Peyer's patch (tissue), 4 donors: ENCODE measurements at regions not wholly inside any gene's neighbourhood (a gene's known extent, or its start where the extent isn't known, plus 50 kb on each side); places are given as distances from the start of the nearest gene placed in this dataset.

Experiments
- DNase-seq, 3 donors: peaks; one replicate each; pipeline ENCODE4 v3.0.0-alpha.2; 2017 to 2019
- H3K27ac ChIP-seq, 4 donors: fragments of 200-600 bp; sonication (generic); one replicate each; pipeline ENCODE4 v1.5.1; 2016 to 2019
- H3K27me3 ChIP-seq, 2 donors: fragments of 200-600 bp; sonication (generic); one replicate each; pipeline ENCODE4 v1.5.1; 2019
- H3K36me3 ChIP-seq, 3 donors: fragments of 200-600 bp; sonication (generic); one replicate each; pipeline ENCODE4 v1.5.1; 2016 to 2019
- H3K4me1 ChIP-seq, 4 donors: fragments of 200-600 bp; sonication (generic); one replicate each; pipeline ENCODE4 v1.5.1; 2016 to 2019
- H3K4me3 ChIP-seq, 4 donors: fragments of 200-600 bp; sonication (generic); 1 replicate in 3 of 4; 2 replicates in 1 of 4; pipeline ENCODE4 v1.5.1; 2016 to 2019; ENCODE audit warnings: mild to moderate bottlenecking in 1 of 4
- H3K9me3 ChIP-seq, 4 donors: fragments of 200-600 bp; sonication (generic); one replicate each; pipeline ENCODE4 v1.5.1; 2016 to 2019; ENCODE audit warnings: mild to moderate bottlenecking in 1 of 4
- POLR2A ChIP-seq, 2 donors: fragments of 450-650 bp; IDR thresholded peaks; one replicate each; pipeline ENCODE4 v1.5.1; 2017; ENCODE audit warnings: antibody characterized with exemption in 2 of 2, mild to moderate bottlenecking in 2 of 2, moderate library complexity in 2 of 2
- TF ChIP-seq, protein P1 (sequence below), 6 experiments: fragments of 450-650 bp in 4 of 6; fragments of 200-600 bp in 2 of 6; sonication (generic) in 1 of 6; IDR thresholded peaks; one replicate each; pipeline ENCODE4 v1.5.1; 2017 to 2019; ENCODE audit warnings: antibody characterized with exemption in 6 of 6, mild to moderate bottlenecking in 3 of 6, moderate library complexity in 1 of 6

DNA sequence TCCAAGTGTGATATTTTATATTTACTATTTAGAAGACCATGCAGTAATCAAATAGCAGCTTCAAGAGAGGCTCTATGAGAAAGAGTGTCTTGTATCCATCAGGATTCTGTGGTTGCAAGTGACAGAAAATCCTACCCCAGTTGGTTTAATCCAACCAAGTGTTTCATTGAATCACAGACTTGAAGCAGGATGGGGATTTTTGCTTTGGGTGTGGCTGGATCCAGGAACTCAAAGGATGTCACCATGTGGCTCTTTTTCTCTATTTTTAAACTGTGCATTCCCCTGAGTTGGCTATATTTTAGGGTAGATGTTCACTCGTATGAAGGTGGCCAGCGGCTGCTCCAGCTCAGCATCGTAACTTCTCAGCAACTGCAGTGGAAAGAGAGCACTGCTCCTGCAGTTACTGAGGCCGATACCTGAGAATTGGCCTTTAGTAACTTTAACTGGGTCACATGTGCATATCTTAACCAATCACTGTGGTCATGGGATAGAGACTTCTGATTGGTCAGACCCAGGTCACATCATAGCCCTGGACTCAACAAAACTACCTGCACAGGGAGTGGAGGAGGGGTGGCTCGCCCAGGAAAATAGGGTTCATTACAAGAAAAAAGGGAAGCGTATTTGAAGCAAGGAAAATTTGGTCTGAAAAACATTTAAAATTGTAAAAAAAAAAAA, 396.1 kb upstream of the SULF2 start:
- H3K36me3 ChIP-seq, result no peaks in the 10 kb centered on the region
- no peak overlapping the region for H3K4me3 ChIP-seq
- no peaks in the 10 kb centered on the region for H3K27me3 ChIP-seq
- no peaks in the 10 kb centered on the region for H3K9me3 ChIP-seq
- DNase-seq, result no peak
- H3K27ac ChIP-seq, result no peak overlapping the region
- no peaks in the 10 kb centered on the region for H3K4me1 ChIP-seq
- TF ChIP-seq, protein P1, sequence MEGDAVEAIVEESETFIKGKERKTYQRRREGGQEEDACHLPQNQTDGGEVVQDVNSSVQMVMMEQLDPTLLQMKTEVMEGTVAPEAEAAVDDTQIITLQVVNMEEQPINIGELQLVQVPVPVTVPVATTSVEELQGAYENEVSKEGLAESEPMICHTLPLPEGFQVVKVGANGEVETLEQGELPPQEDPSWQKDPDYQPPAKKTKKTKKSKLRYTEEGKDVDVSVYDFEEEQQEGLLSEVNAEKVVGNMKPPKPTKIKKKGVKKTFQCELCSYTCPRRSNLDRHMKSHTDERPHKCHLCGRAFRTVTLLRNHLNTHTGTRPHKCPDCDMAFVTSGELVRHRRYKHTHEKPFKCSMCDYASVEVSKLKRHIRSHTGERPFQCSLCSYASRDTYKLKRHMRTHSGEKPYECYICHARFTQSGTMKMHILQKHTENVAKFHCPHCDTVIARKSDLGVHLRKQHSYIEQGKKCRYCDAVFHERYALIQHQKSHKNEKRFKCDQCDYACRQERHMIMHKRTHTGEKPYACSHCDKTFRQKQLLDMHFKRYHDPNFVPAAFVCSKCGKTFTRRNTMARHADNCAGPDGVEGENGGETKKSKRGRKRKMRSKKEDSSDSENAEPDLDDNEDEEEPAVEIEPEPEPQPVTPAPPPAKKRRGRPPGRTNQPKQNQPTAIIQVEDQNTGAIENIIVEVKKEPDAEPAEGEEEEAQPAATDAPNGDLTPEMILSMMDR (IDR thresholded peaks at IDR 0.05), result no peak
- no peak for TF ChIP-seq POLR2A (IDR thresholded peaks at IDR 0.05)

DNA sequence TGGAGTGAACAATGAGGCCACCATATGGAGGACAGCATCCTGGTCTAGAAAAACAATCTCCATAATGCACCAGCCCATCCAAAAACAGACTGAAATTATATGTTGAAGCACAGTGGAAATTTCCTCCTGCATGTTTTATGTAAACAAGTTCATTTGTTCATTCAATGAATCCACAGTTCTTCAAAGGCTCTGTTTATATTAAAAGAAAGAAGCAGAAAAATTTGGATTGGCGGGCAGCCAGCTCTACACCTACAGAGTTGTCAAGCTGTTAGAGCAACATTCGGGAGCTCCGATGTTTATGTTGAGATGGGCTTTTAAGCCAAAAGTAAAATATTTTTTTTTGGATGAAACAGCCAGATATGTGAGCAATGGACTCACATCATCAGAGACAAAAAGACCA, 395.3 kb upstream of the SULF2 start:
- H3K36me3 ChIP-seq, result no peaks in the 10 kb centered on the region
- H3K4me3 ChIP-seq, result no peak overlapping the region
- TF ChIP-seq, protein P1 (IDR thresholded peaks at IDR 0.05), result no peak
- TF ChIP-seq POLR2A (IDR thresholded peaks at IDR 0.05), result no peak
- no peak overlapping the region for H3K27ac ChIP-seq
- H3K27me3 ChIP-seq, result no peaks in the 10 kb centered on the region
- DNase-seq, result no peak
- no peaks in the 10 kb centered on the region for H3K9me3 ChIP-seq
- H3K4me1 ChIP-seq, result no peaks in the 10 kb centered on the region

DNA sequence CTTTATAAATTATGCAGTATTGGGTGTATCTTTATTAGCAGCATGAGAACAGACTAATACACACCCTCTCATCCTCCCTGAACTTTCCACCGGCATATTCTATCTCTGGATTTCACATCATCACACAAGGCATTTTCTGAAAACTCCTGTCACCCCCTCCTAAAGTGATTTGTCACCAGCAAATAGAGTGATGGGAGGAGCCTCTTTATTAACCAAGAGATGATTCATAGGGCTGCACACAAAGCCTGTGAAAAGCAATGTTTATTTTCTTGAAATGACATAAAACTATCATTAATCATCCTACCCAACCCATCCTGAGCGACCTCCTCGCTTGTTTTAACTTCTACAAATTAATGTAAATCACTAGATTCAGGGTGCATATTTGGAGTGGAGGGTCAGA, 394.7 kb upstream of the SULF2 start:
- no peaks in the 10 kb centered on the region for H3K4me1 ChIP-seq
- no peaks in the 10 kb centered on the region for H3K36me3 ChIP-seq
- H3K9me3 ChIP-seq, result no peaks in the 10 kb centered on the region
- no peak overlapping the region for H3K27ac ChIP-seq
- no peak overlapping the region for H3K4me3 ChIP-seq
- TF ChIP-seq, protein P1 (IDR thresholded peaks at IDR 0.05), result no peak
- no peak for TF ChIP-seq POLR2A (IDR thresholded peaks at IDR 0.05)
- no peak for DNase-seq
- no peaks in the 10 kb centered on the region for H3K27me3 ChIP-seq

DNA sequence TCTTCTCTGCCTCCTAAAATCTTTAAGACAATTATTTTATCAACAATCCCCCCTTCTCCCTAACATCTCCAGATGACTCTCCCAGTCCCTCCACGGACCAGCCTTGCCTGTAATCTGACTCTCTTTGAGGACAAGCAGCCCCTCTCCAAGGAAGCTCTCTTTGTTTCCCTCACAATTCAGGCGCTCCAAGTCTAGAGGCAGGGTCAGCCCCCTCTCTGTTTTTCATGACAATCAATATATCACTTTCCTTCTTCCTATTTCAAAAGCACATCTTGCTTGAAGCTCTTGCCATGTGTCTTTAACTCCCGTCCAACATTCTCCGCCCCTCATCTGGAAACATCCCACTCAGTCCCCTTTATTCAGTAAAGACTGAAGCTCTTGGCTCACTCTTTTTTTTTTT, 393.4 kb upstream of the SULF2 start:
- Histone ChIP-seq H3K27me3 (no peaks in the 10 kb centered on the region), H3K36me3 (no peaks in the 10 kb centered on the region), H3K27ac (no peak overlapping the region), H3K4me3 (no peak overlapping the region), H3K4me1 (no peaks in the 10 kb centered on the region), H3K9me3 (no peaks in the 10 kb centered on the region)
- TF ChIP-seq POLR2A (IDR thresholded peaks at IDR 0.05), result no peak
- DNase-seq, result no peak

DNA sequence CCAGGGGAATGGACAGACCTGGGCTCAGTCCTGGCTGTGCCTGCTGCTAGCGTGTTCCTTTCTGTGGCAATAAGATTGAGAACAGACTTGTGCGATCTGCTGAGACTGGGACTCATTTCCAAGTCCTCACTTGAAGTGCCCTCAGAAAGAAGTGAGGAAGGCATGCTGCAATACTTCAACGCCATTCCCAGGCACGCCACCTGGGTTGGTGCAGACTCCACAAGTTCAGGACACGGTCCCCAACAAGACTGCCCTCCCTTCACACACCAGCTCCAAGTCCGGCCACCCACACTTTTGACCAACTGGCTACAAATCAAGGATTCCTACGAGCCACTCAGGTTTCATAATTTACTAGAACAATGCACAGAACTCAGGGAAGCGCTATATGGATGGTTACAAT, 391.8 kb upstream of the SULF2 start:
- H3K27me3 ChIP-seq, result no peaks in the 10 kb centered on the region
- DNase-seq, result no peak
- no peaks in the 10 kb centered on the region for H3K36me3 ChIP-seq
- peaks cover 0 to 3% (median 0%) of the 10 kb centered on the region in 4 donors for H3K9me3 ChIP-seq
- TF ChIP-seq, protein P1 (IDR thresholded peaks at IDR 0.05), result no peak
- TF ChIP-seq POLR2A (IDR thresholded peaks at IDR 0.05), result no peak
- no peak overlapping the region for H3K4me3 ChIP-seq
- no peaks in the 10 kb centered on the region for H3K4me1 ChIP-seq
- H3K27ac ChIP-seq, result no peak overlapping the region

DNA sequence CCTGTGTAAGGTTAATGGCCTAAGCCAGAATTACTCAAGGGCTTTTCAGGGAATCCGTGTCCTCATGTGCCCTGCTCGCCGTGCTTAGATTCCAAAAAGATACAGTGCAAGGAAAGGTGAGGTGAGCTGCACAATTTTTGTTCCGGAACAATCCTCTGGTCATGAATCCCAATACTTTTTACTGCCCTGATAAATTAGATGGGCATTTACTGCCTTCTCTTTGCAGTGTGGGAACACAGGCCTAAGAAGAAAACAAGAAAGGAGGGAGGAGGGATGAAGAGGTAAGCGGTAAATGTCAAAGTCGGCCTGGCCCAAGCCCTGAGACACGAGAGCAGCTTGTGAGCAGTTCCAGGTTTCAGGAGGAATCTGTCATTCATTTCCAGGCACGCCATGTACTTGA, 390.9 kb upstream of the SULF2 start:
- no peaks in the 10 kb centered on the region for H3K36me3 ChIP-seq
- TF ChIP-seq POLR2A (IDR thresholded peaks at IDR 0.05), result no peak
- TF ChIP-seq, protein P1 (IDR thresholded peaks at IDR 0.05), result no peak
- DNase-seq, result no peak
- H3K27me3 ChIP-seq, result no peaks in the 10 kb centered on the region
- H3K27ac ChIP-seq, result no peak overlapping the region
- peaks cover 0 to 3% (median 0%) of the 10 kb centered on the region in 4 donors for H3K9me3 ChIP-seq
- no peak overlapping the region for H3K4me3 ChIP-seq
- H3K4me1 ChIP-seq, result no peaks in the 10 kb centered on the region
